Smooth muscle cell (in vitro differentiated cells): ENCODE measurements at regions not wholly inside any gene's neighbourhood (a gene's known extent, or its start where the extent isn't known, plus 50 kb on each side); places are given as distances from the start of the nearest gene placed in this dataset.

Source experiments
- DNase-seq: peaks from one replicate; lab custom pipeline; 2025; ENCODE audit not compliant: unreplicated experiment; lab: John Stamatoyannopoulos, UW
- H2AFZ ChIP-seq: fragments of 200-600 bp; sonication (generic); 2 replicates; pipeline ENCODE4 v1.6.0; 2016; ENCODE audit warnings: antibody characterized with exemption, low read depth, mild to moderate bottlenecking
- H3F3A ChIP-seq: fragments of 200-600 bp; sonication (generic); 2 replicates; pipeline ENCODE4 v1.6.0; 2017; ENCODE audit warnings: antibody characterized with exemption, low read depth
- H3K27ac ChIP-seq: fragments of 200-600 bp; sonication (generic); 2 replicates; pipeline ENCODE4 v1.5.1; 2016; ENCODE audit warnings: low read depth, mild to moderate bottlenecking
- H3K27me3 ChIP-seq: fragments of 200-600 bp; sonication (generic); 2 replicates; pipeline ENCODE4 v1.6.1; 2016; ENCODE audit warnings: low read depth, mild to moderate bottlenecking
- H3K36me3 ChIP-seq: fragments of 200-600 bp; sonication (generic); 2 replicates; pipeline ENCODE4 v1.5.1; 2016; ENCODE audit warnings: low read depth
- H3K4me1 ChIP-seq: fragments of 200-600 bp; sonication (generic); 2 replicates; pipeline ENCODE4 v1.5.1; 2016; ENCODE audit warnings: low read depth
- H3K4me2 ChIP-seq: fragments of 200-600 bp; sonication (generic); 2 replicates; pipeline ENCODE4 v1.6.0; 2016; ENCODE audit warnings: mild to moderate bottlenecking
- H3K4me3 ChIP-seq: fragments of 200-600 bp; sonication (generic); 2 replicates; pipeline ENCODE4 v1.5.1; 2016; ENCODE audit warnings: mild to moderate bottlenecking
- H3K79me2 ChIP-seq: fragments of 200-600 bp; sonication (generic); 2 replicates; pipeline ENCODE4 v1.6.0; 2016; ENCODE audit warnings: low read depth, mild to moderate bottlenecking
- H3K9ac ChIP-seq: fragments of 200-600 bp; sonication (generic); 2 replicates; pipeline ENCODE4 v1.6.0; 2016; ENCODE audit warnings: low read depth
- H3K9me3 ChIP-seq: fragments of 200-600 bp; sonication (generic); replicated peaks from 2 replicates; pipeline ENCODE4 v1.5.1; 2016; ENCODE audit warnings: low read depth
- H4K20me1 ChIP-seq: fragments of 200-600 bp; sonication (generic); 2 replicates; pipeline ENCODE4 v1.6.0; 2016; ENCODE audit warnings: low read depth
- CTCF ChIP-seq: fragments of 200-600 bp; sonication (generic); IDR thresholded peaks from 2 replicates; pipeline ENCODE4 v1.5.1; 2017; ENCODE audit warnings: borderline replicate concordance, mild to moderate bottlenecking, antibody characterized with exemption; ENCODE audit not compliant: insufficient read depth, poor library complexity, severe bottlenecking
- WGBS: methylation state at CpG from one replicate; pipeline ENCODE4 v1.1.7; 2016; ENCODE audit warnings: low lambda C conversion rate; 5-methylcytosine and 5-hydroxymethylcytosine counted together

DNA sequence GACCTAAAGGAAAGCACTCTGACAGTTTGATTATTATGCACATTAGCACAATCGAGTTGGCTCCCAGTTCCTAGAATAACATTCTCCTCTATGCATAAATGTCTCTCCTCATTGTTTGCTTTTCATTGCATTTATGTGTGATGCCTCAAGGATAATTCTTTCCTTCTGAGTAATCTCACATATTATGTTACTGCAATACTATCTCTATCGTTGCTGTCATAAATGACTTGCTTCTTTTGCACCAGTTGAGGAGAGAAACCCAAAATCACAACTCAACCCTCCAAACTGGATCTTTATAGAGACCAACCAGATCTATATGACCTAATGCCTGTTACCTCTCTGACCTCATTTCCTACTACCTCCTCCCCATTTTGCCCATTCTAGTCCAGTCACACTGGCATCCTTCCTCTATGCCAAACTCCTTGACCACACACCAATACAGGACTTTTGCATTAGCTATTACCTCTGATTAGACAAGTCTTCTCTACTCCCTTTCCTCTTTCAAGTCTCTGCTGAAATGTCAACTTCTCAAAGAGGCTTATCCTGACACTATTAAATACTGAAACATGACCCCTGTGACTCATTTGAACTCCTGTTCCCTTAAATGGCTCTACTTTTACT, 1026.0 kb downstream of the TUSC7 start:
- Histone ChIP-seq H3K4me1 (no peaks in the 10 kb centered on the region), H3K4me3 (no peak overlapping the region), H3K36me3 (no peaks in the 10 kb centered on the region), H4K20me1 (no peaks in the 10 kb centered on the region), H3K79me2 (no peaks in the 10 kb centered on the region), H3K4me2 (no peak overlapping the region), H2AFZ (no peak overlapping the region), H3K9me3 (no peaks in the 10 kb centered on the region), H3K9ac (no peak overlapping the region), H3K27me3 (no peaks in the 10 kb centered on the region), H3F3A (no peaks in the 10 kb centered on the region), H3K27ac (peak overlapping the region; percentile 14)
- 44% methylated on average over 2 of the region's 2 CpGs for WGBS
- TF ChIP-seq CTCF = no peak
- DNase-seq = no peak

GRCh38 chr3:117736846-117737245, 1027.3 kb downstream of the TUSC7 start:
- Histone ChIP-seq H4K20me1 (no peaks in the 10 kb centered on the region), H2AFZ (no peak overlapping the region), H3K9me3 (no peaks in the 10 kb centered on the region), H3K27me3 (no peaks in the 10 kb centered on the region), H3K9ac (no peak overlapping the region), H3K36me3 (no peaks in the 10 kb centered on the region), H3F3A (no peaks in the 10 kb centered on the region), H3K4me3 (no peak overlapping the region), H3K4me2 (no peak overlapping the region), H3K4me1 (no peaks in the 10 kb centered on the region), H3K27ac (no peak overlapping the region), H3K79me2 (no peaks in the 10 kb centered on the region)
- WGBS = 88% methylated on average over 3 of the region's 3 CpGs
- DNase-seq = no peak
- TF ChIP-seq CTCF = no peak

- 90% methylated on average over 1 of the region's 1 CpG for WGBS
- no peaks in the 10 kb centered on the region for H3K9me3 ChIP-seq
Observed at GRCh38 chr3:117743993-117744392, 1034.4 kb downstream of the TUSC7 start.

More at GRCh38 chr3:117743993-117744392, 1034.4 kb downstream of the TUSC7 start:
- Histone ChIP-seq H3K4me2 (no peak overlapping the region), H3K9ac (no peak overlapping the region), H3K27ac (no peak overlapping the region), H4K20me1 (no peaks in the 10 kb centered on the region), H2AFZ (no peak overlapping the region), H3K4me1 (no peaks in the 10 kb centered on the region), H3K79me2 (no peaks in the 10 kb centered on the region), H3K36me3 (no peaks in the 10 kb centered on the region), H3F3A (no peaks in the 10 kb centered on the region), H3K27me3 (no peaks in the 10 kb centered on the region), H3K4me3 (no peak overlapping the region)
- DNase-seq = no peak
- no peak for TF ChIP-seq CTCF
